Stimulated activated CD8-positive, alpha-beta memory T cell treated with anti-CD3 and anti-CD28 coated beads, Interleukin-15, amount 100 ng/mL, for 4 hours (primary cell): ENCODE measurements at regions not wholly inside any gene's neighbourhood (a gene's known extent, or its start where the extent isn't known, plus 50 kb on each side); places are given as distances from the start of the nearest gene placed in this dataset.
"Not testable (repeated sequence)": the region's sequence is repeated elsewhere in the genome, so short reads cannot be mapped to it uniquely, and the experiment has no call there.

ENCODE experiments used
- DNase-seq, 2 donors: peaks; one replicate each; pipeline ENCODE4 v3.0.0-alpha.2; 2020; ENCODE audit warnings: low read depth in 2 of 2

DNA sequence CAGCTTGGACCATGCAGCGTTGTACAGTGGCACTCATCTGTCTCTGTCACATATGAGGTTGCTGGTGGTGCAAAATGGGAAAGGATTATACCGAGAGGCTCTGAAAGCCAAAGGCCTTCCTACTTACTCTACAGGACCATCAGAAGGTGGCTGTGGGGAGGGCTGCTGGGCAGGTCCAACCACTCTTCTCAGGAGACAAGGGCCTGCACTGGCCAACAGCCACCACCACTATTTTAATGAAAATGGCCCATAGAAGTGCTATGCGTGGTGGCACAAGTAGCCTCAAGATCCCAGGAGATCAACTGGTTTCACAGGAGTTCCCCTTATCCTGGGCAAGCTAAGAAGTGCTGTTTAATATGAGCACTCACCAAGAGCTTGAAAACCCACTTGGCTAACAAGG lies 52.3 kb downstream of the MRPL57 start:
- no peak for DNase-seq

DNA sequence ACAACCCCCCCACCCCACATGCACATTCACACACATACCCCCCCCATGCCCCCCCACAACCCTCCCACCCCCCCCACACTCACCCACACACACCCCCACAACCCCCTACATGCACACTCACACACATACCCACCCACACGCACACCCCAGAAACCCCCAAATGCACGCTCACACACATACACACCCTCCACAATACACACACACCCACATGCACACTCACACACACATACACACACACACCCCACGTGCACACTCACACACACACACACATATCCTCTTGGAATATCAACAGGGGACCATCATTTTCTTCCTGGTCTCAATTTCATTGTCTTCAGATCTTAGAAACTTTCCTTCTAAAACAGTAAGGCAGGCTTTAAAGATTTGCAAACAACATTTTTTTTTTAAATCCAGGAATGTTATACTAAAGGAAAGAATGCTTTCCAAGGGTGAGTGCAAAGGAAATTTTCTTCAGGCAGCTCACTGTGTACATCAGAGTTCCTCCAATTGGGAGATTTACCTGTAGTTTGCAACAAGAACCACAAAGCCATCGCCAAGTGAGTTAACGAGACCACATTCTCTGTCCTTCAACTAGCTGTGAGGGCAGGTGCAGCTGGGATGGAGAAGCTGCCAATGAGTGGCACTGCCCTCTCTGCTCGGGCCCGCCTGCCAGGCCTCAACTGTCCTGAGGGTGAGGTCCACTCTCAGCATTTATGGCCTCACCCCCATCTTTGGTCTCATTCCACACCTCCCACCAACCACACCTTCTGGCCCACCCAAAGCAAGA lies 53.0 kb downstream of the MRPL57 start:
- DNase-seq, result no peak

DNA sequence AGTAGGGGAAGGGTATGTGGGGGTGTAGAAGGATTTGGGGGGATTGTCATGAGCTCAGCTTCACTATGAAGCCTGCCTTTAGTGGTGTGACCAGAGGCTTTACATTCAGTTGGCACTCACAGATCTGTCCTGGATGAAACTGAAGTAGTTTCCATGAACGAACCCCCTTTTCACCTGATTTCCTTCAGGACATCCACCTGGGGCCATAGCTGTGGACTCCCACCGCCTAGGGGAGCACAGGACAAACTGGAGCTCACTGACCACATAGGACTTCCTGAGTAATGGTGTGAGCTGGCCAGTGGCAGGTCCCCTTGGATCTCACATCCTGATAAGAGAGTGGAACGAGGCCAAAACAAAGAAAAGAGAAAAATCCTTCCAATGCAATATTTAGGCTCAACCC lies 54.1 kb downstream of the MRPL57 start:
- DNase-seq, result no peak

- DNase-seq, result no peak
Measured at GRCh38 chr13:21231426-21231940, 55.0 kb downstream of the MRPL57 start.

DNA sequence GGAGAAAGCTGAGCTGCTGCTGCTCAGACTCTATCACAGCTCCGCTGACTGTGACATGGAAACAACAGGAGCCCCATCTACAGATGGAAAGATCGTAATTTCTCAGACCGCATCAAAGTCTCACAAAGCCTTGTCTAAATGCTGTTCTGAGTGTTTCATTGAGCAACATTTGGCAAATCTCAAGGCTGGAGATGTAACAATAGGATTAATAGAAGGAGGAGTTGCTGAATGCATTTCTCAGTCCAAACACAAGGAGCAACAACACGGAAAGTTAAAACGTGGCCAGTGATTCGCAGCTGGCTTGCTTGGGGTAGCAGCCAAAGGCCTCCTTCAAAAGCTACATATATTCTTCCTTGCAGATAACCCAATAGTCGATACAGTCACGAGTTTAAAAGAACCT lies 55.7 kb downstream of the MRPL57 start:
- DNase-seq, result no peak

DNA sequence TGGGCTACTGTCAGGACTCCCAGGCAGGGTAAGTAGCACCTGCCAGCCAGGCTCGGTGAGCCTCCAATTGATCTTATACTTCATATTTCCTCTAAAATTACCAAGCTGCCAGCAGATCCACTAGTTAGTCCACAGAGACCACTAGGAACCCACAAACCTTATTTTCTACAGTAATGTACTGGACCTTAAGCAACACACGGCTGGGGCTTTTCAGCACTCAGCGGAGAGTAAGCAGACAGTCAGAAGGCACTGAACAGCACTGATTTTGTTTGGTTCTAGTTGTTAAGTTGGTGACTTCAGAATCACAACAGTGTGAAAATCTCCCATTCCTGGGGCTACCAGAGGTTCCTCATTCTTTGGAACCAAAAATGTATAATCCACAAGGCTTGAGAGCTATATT lies 56.1 kb downstream of the MRPL57 start:
- DNase-seq, result no peak

- no peak for DNase-seq
Measured at GRCh38 chr13:21233086-21233485, 56.6 kb downstream of the MRPL57 start.

GRCh38 chr13:21234526-21234925 lies 58.1 kb downstream of the MRPL57 start:
- no peak for DNase-seq

GRCh38 chr13:21235174-21235573 lies 58.7 kb downstream of the MRPL57 start:
- DNase-seq, result no peak

DNA sequence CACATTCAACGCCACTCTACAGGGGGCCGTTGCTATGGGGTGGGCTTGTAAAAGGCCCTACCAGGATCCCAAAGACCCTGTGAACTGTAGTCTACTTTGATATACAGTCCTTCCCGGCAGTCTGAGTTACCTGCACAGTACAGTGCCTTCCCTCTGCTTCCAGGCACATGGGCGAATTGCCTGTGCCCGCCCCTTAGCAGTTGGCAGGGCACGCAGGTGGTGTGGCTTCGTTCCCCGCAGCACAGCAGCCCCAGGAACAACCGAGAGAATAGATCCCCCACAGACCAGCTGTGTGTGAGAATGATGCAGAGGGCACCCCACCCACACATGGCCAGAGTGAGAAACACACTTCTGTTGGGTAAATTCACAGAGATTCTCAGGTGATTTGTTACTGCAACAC lies 60.6 kb downstream of the MRPL57 start:
- no peak for DNase-seq

DNA sequence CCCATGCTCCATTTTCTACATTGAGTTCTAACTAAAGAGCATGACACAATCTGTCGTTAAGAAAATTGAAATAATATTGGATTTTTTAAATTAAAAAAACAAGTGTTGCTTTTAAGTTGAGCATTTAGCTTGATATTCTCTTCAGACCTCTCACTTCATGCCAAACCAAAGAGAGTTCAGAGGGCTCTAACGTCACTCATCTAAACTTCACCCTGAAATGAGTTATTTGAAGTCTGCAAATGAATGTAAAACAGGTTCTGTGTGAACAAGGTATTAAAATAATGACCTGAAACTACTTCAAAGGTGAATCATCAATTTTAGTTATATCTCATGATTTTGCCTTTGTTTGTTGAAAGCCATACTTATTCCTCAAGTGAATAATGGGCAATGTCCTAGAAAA lies 61.8 kb downstream of the MRPL57 start:
- no peak for DNase-seq

DNA sequence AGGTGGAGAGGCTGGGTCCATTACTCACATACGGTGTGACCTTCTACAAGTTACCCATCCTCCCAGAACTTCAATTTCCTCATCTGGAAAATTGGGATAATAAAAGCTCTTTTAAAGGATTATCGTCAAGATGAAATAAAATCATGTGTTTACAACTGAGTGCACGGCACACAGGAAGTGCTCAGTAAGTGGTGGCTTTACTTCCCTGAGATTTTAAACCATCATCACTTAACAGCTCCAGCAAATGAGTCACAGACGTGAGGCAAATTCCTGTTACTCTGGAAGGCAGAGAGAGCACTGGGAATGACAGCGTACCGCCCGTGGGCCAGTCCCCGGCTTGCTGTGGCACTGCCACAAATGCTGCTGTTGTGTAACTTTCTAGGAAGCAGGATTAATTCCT lies 64.1 kb downstream of the MRPL57 start:
- no peak for DNase-seq

GRCh38 chr13:21242236-21242635 lies 65.8 kb downstream of the MRPL57 start:
- DNase-seq, result no peak

- no peak for DNase-seq
Measured at GRCh38 chr13:21243045-21243897, 66.8 kb downstream of the MRPL57 start.

GRCh38 chr13:21243898-21244184 lies 67.4 kb downstream of the MRPL57 start:
- DNase-seq, result not testable (repeated sequence)

- no peak for DNase-seq
Measured at GRCh38 chr13:21246761-21247452, 70.4 kb downstream of the MRPL57 start.

DNA sequence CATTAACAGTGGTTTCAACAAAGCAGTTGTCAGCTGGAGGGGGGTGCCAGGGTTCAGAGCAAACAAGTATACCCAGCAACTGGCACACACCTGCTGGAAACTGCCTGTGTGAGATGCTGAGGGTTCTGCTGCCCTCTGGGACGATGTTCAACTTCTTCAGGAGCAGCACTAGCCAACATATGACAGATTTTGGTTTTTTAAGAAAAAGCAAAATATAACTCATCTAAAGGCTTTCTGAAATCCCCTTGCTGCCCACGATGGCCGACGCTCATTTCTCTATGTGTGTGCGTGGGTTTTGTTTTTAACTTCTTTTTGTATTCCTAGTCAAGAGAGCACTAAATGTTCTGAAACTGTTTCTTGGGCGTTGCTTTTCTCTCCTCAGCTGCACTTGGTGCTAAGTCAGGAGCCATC lies 79.9 kb downstream of the MRPL57 start:
- no peak for DNase-seq

- DNase-seq, result no peak
Measured at GRCh38 chr13:21256891-21257290, 80.4 kb downstream of the MRPL57 start.

DNA sequence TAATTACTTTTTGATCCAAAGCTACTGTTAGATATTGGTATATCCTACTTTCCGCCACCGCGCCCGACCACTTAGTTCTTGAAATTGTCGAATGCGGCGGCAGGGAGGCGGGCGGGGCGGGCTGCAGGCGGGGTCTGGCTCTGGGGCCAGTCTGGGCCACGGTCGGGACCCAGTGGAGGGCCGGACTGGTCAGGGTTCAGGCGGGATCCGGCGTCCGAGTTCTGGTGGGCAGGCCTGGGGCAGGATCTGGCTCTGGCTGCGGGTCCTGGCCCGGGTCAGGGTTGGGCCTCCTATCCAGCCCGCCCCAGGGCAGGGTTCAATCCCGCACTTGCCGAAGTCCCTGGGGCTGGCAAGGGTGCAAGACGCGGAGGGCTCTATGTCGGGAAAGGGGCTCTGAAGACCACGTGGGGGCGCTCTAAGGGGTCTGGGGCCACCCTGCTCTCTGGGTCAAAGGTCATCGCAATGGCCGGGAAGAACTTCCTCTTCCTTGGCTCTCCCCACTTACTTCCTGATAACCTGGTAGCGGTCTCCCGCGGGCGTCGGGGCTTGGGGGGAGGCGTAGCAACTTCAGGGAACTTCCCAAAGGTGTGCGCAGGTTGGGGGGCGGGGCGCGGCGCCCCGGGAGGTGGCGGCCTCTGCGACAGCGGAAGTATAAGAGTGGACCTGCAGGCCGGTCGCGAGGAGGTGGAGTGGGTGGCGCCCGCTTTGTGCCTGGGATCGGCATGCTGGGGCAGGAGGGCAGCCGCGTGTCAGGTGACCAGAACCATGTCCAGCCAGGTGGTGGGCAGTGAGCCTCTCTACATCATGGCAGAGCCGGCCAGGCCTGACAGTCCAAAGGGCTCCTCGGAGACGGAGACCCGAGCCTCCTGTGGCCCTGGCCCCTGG lies 83.4 kb downstream of the MRPL57 start:
- DNase-seq, result no peak

GRCh38 chr13:21260561-21261290 lies 84.3 kb downstream of the MRPL57 start:
- DNase-seq, result not testable (repeated sequence)
